ENCODE measurements at regions not wholly inside any gene's neighbourhood (a gene's known extent, or its start where the extent isn't known, plus 50 kb on each side); places are given as distances from the start of the nearest gene placed in this dataset.
A peak's percentile ranks its signal among the peaks of the same experiment; 100 is the strongest.

GRCh38 chr14:37709419-37710195, 114.2 kb downstream of the TTC6 start (continued):
- TF ChIP-seq ZNF180 (CRISPR knock-in tag; IDR thresholded peaks at IDR 0.05; ENCODE audit: borderline replicate concordance, low read depth) (no peak), CHD4 (IDR thresholded peaks at IDR 0.05; ENCODE audit: borderline replicate concordance, low read length) (peak; percentile 74; the same call in 1 of the 2 replicates), SRSF1 (optimal IDR thresholded peaks at IDR 0.05; ENCODE audit: low read depth, low read length) (no peak), PRDM15 (CRISPR knock-in tag; IDR thresholded peaks at IDR 0.05) (no peak), ZNF30 (CRISPR knock-in tag; IDR thresholded peaks at IDR 0.05) (no peak), MTERF4 (CRISPR knock-in tag; IDR thresholded peaks at IDR 0.05) (no peak), LCORL (IDR thresholded peaks at IDR 0.05) (no peak), LCORL (CRISPR knock-in tag; IDR thresholded peaks at IDR 0.05) (no peak), SP1 (IDR thresholded peaks at IDR 0.05) (no peak), SP1 (CRISPR knock-in tag; IDR thresholded peaks at IDR 0.05) (no peak), KDM1A (CRISPR knock-in tag; IDR thresholded peaks at IDR 0.05) (no peak), SP2 (CRISPR knock-in tag; IDR thresholded peaks at IDR 0.05) (no peak), NR2F6 (IDR thresholded peaks at IDR 0.05) (no peak), NR2F6 (CRISPR knock-in tag; IDR thresholded peaks at IDR 0.05) (0 out of 2 replicates have a peak, but pooled peaks have one; percentile 15), FOXA3 (CRISPR knock-in tag; IDR thresholded peaks at IDR 0.05) (peak; percentile 41; the same call in 1 of the 2 replicates), TGIF2 (CRISPR knock-in tag; IDR thresholded peaks at IDR 0.05) (no peak), NRL (CRISPR knock-in tag; IDR thresholded peaks at IDR 0.05; ENCODE audit: borderline replicate concordance) (no peak), ETV6 (CRISPR knock-in tag; conservative IDR thresholded peaks at IDR 0.05) (no peak), ZNF713 (CRISPR knock-in tag; IDR thresholded peaks at IDR 0.05) (no peak)
- TF ChIP-seq, protein P1, sequence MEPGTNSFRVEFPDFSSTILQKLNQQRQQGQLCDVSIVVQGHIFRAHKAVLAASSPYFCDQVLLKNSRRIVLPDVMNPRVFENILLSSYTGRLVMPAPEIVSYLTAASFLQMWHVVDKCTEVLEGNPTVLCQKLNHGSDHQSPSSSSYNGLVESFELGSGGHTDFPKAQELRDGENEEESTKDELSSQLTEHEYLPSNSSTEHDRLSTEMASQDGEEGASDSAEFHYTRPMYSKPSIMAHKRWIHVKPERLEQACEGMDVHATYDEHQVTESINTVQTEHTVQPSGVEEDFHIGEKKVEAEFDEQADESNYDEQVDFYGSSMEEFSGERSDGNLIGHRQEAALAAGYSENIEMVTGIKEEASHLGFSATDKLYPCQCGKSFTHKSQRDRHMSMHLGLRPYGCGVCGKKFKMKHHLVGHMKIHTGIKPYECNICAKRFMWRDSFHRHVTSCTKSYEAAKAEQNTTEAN (CRISPR knock-in tag; conservative IDR thresholded peaks at IDR 0.05), result no peak
- TF ChIP-seq, protein P2, sequence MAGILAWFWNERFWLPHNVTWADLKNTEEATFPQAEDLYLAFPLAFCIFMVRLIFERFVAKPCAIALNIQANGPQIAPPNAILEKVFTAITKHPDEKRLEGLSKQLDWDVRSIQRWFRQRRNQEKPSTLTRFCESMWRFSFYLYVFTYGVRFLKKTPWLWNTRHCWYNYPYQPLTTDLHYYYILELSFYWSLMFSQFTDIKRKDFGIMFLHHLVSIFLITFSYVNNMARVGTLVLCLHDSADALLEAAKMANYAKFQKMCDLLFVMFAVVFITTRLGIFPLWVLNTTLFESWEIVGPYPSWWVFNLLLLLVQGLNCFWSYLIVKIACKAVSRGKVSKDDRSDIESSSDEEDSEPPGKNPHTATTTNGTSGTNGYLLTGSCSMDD (CRISPR knock-in tag; IDR thresholded peaks at IDR 0.05), result no peak
